Testis (tissue), 2 donors: ENCODE measurements at regions not wholly inside any gene's neighbourhood (a gene's known extent, or its start where the extent isn't known, plus 50 kb on each side); places are given as distances from the start of the nearest gene placed in this dataset.

Source experiments
- DNase-seq: peaks from one replicate; pipeline ENCODE4 v3.0.0-alpha.2; 2019
- H3K27ac ChIP-seq, 2 donors: fragments of 200-600 bp; sonication (generic); one replicate each; pipeline ENCODE4 v1.5.1; 2019
- H3K27me3 ChIP-seq: fragments of 200-600 bp; sonication (generic); one replicate; pipeline ENCODE4 v1.5.1; 2019
- H3K36me3 ChIP-seq: fragments of 200-600 bp; sonication (generic); one replicate; pipeline ENCODE4 v1.5.1; 2017; ENCODE audit warnings: low read depth; ENCODE audit errors: missing control alignments
- H3K4me1 ChIP-seq: fragments of 200-600 bp; sonication (generic); one replicate; pipeline ENCODE4 v1.5.1; 2019
- H3K4me3 ChIP-seq, 2 donors: fragments of 200-600 bp; sonication (generic); one replicate each; pipeline ENCODE4 v1.5.1; 2017 to 2019
- H3K9me3 ChIP-seq: fragments of 200-600 bp; sonication (generic); one replicate; pipeline ENCODE4 v1.5.1; 2017
- CTCF ChIP-seq, 3 experiments: fragments of 450-650 bp in 2 of 3; fragments of 200-600 bp in 1 of 3; sonication (generic) in 1 of 3; IDR thresholded peaks; one replicate each; pipeline ENCODE4 v1.5.1; 2016 to 2019; ENCODE audit warnings: antibody characterized with exemption in 3 of 3, mild to moderate bottlenecking in 2 of 3, moderate library complexity in 1 of 3
- POLR2A ChIP-seq: fragments of 450-650 bp; IDR thresholded peaks from one replicate; pipeline ENCODE4 v1.6.1; 2017; ENCODE audit warnings: antibody characterized with exemption, mild to moderate bottlenecking, moderate library complexity
- WGBS, 2 donors: methylation state at CpG; one replicate each; pipeline ENCODE4 v1.1.5; 2018; 5-methylcytosine and 5-hydroxymethylcytosine counted together
- intact Hi-C: fragments of 100-400 bp; cut with DNase I; formaldehyde crosslinking; loops from one replicate; pipeline ENCODE4 v1.15.1; 2023; ENCODE audit warnings: low total_unique reads

- WGBS, 2 donors: 78 to 92% methylated on average over 2 of the region's 2 CpGs
- DNase-seq: no peak
- intact Hi-C loops: no loop called here
- H3K9me3 ChIP-seq: no peaks in the 10 kb centered on the region
- H3K4me1 ChIP-seq: no peaks in the 10 kb centered on the region
- no peak for TF ChIP-seq POLR2A
- no peak for TF ChIP-seq CTCF (IDR thresholded peaks at IDR 0.05)
- no peak overlapping the region for H3K27ac ChIP-seq
- H3K27me3 ChIP-seq: no peaks in the 10 kb centered on the region
- no peak overlapping the region for H3K4me3 ChIP-seq
- no peaks in the 10 kb centered on the region for H3K36me3 ChIP-seq
Measured at GRCh38 chr15:47551546-47551945, 165.8 kb upstream of the SEMA6D start.

- 91 to 93% methylated on average over 10 of the region's 10 CpGs for WGBS, 2 donors
- intact Hi-C loops: no loop called here
- TF ChIP-seq CTCF (IDR thresholded peaks at IDR 0.05): no peak
- no peak for TF ChIP-seq POLR2A
Measured at GRCh38 chr15:47552978-47553608, 164.2 kb upstream of the SEMA6D start.

GRCh38 chr15:47553947-47554346, 163.4 kb upstream of the SEMA6D start:
- Histone ChIP-seq H3K4me1 (no peaks in the 10 kb centered on the region), H3K36me3 (no peaks in the 10 kb centered on the region), H3K9me3 (no peaks in the 10 kb centered on the region), H3K27ac (no peak overlapping the region), H3K27me3 (no peaks in the 10 kb centered on the region), H3K4me3 (no peak overlapping the region)
- no peak for DNase-seq
- intact Hi-C loops: no loop called here
- WGBS, 2 donors: 65 to 83% methylated on average over 1 of the region's 1 CpG
- TF ChIP-seq CTCF (IDR thresholded peaks at IDR 0.05) (no peak), POLR2A (no peak)

More at GRCh38 chr15:47552978-47553608, 164.2 kb upstream of the SEMA6D start:
- Histone ChIP-seq H3K4me1 (no peaks in the 10 kb centered on the region), H3K27me3 (no peaks in the 10 kb centered on the region), H3K36me3 (no peaks in the 10 kb centered on the region), H3K4me3 (no peak overlapping the region), H3K9me3 (no peaks in the 10 kb centered on the region), H3K27ac (no peak overlapping the region)
- no peak for DNase-seq

DNA sequence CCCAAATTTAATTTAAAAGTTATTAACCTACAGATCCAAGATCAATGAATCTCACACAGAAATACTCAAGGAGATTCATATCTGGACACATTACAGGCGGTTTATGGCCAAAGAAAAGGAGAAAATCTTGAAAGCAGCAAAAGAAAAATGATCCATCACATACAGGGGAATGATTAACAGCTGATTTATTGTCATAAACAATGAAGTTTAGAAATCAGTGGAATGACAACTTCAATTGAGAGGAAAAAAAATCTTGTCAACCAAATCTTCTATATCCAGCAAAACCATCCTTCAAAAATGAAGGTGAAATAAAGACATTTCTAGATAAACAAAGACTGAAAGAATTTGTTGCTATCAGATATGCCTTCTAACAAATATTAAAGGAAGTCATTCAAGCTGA, 156.2 kb upstream of the SEMA6D start:
- DNase-seq: no peak
- Histone ChIP-seq H3K36me3 (no peaks in the 10 kb centered on the region), H3K27me3 (no peaks in the 10 kb centered on the region), H3K4me1 (no peaks in the 10 kb centered on the region), H3K9me3 (no peaks in the 10 kb centered on the region), H3K4me3 (no peak overlapping the region), H3K27ac (no peak overlapping the region)
- intact Hi-C loops: no loop called here
- WGBS, 2 donors: 90 to 95% methylated on average over 1 of the region's 1 CpG
- TF ChIP-seq POLR2A (no peak), CTCF (IDR thresholded peaks at IDR 0.05) (no peak)

DNA sequence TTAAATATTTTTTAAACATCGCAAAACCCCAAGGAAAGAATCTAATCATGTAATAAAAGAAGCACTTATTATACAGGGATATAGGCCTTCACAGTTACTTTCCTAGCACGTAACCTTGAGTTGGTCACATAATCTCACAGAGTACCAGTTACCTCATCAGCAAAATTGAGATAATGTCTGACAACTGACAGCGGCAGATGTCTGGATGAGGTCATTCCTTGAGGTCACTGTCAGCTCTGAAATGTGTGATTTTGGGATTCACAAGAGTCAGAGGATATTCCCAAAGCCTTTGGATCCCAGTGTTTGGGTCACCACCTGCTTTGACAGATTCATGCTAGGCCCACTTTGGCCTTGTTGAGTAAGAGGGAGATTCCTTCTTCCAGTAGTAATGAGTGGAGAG, 151.4 kb upstream of the SEMA6D start:
- no peak for DNase-seq
- 57 to 66% methylated on average over 3 of the region's 3 CpGs for WGBS, 2 donors
- no peaks in the 10 kb centered on the region for H3K27me3 ChIP-seq
- H3K9me3 ChIP-seq: no peaks in the 10 kb centered on the region
- no peaks in the 10 kb centered on the region for H3K36me3 ChIP-seq
- H3K27ac ChIP-seq: no peak overlapping the region
- no peak for TF ChIP-seq POLR2A
- TF ChIP-seq CTCF (IDR thresholded peaks at IDR 0.05): no peak
- H3K4me1 ChIP-seq: no peaks in the 10 kb centered on the region
- intact Hi-C loops: no loop called here
- H3K4me3 ChIP-seq: no peak overlapping the region
